Karpas-422 (cell line): ENCODE measurements at regions not wholly inside any gene's neighbourhood (a gene's known extent, or its start where the extent isn't known, plus 50 kb on each side); places are given as distances from the start of the nearest gene placed in this dataset.

ENCODE experiments used
- DNase-seq: peaks from one replicate; pipeline ENCODE4 v3.0.0-alpha.2; 2015
- H2AFZ ChIP-seq: fragments of 200-600 bp; sonication (generic); 2 replicates; pipeline ENCODE4 v1.6.1; 2014; ENCODE audit warnings: antibody characterized with exemption, low read length, mixed read lengths
- H3K27ac ChIP-seq: fragments of 200-600 bp; sonication (generic); 2 replicates; pipeline ENCODE4 v1.5.1; 2014; ENCODE audit warnings: mild to moderate bottlenecking, low read length, moderate library complexity
- H3K27me3 ChIP-seq: fragments of 200-600 bp; sonication (generic); 2 replicates; pipeline ENCODE4 v1.6.1; 2014; ENCODE audit warnings: low read length, mixed read lengths
- H3K36me3 ChIP-seq: fragments of 200-600 bp; sonication (generic); 2 replicates; pipeline ENCODE4 v1.6.1; 2014; ENCODE audit warnings: low read length, mixed read lengths; ENCODE audit not compliant: insufficient read depth
- H3K4me1 ChIP-seq: fragments of 200-600 bp; sonication (generic); 2 replicates; pipeline ENCODE4 v1.6.1; 2014; ENCODE audit warnings: mild to moderate bottlenecking, low read length, mixed read lengths
- H3K4me2 ChIP-seq: fragments of 200-600 bp; sonication (generic); 2 replicates; pipeline ENCODE4 v1.6.1; 2014; ENCODE audit warnings: low read length, low read depth, mild to moderate bottlenecking; ENCODE audit not compliant: poor library complexity, severe bottlenecking
- H3K4me3 ChIP-seq: fragments of 200-600 bp; sonication (generic); 2 replicates; pipeline ENCODE4 v1.5.1; 2014; ENCODE audit warnings: mild to moderate bottlenecking, antibody characterized with exemption, low read length, mixed read lengths
- H3K79me2 ChIP-seq: fragments of 200-600 bp; sonication (generic); 2 replicates; pipeline ENCODE4 v1.6.1; 2014; ENCODE audit warnings: mild to moderate bottlenecking, low read length, mixed read lengths
- H3K9ac ChIP-seq: fragments of 200-600 bp; sonication (generic); 2 replicates; pipeline ENCODE4 v1.6.0; 2014; ENCODE audit warnings: low read length
- H3K9me2 ChIP-seq: fragments of 200-600 bp; sonication (generic), shearing (Covaris generic); replicated peaks from 2 replicates; pipeline ENCODE4 v1.6.0; 2014; ENCODE audit warnings: mild to moderate bottlenecking, low read length, moderate library complexity; ENCODE audit not compliant: insufficient read depth
- H3K9me3 ChIP-seq: fragments of 300-700, 200-600 bp; sonication (generic); 2 replicates; pipeline ENCODE4 v1.6.1; 2014; ENCODE audit warnings: low read length, mixed read lengths
- H4K20me1 ChIP-seq: fragments of 200-600 bp; sonication (generic); 2 replicates; pipeline ENCODE4 v1.6.1; 2014; ENCODE audit warnings: mild to moderate bottlenecking, antibody characterized with exemption, low read length, low read depth; ENCODE audit not compliant: insufficient read depth

GRCh38 chr12:87853448-87854003, 175.7 kb downstream of the C12orf50 start:
- Histone ChIP-seq H3K27me3 (no peaks in the 10 kb centered on the region), H3K4me1 (no peaks in the 10 kb centered on the region), H3K9me3 (no peaks in the 10 kb centered on the region), H3K79me2 (no peaks in the 10 kb centered on the region), H3K4me2 (no peak overlapping the region), H3K9me2 (no peaks in the 10 kb centered on the region), H3K4me3 (no peak overlapping the region), H2AFZ (no peak overlapping the region), H3K36me3 (no peaks in the 10 kb centered on the region), H3K9ac (no peak overlapping the region), H4K20me1 (no peaks in the 10 kb centered on the region), H3K27ac (no peak overlapping the region)
- DNase-seq: no peak

GRCh38 chr12:87849074-87849473, 180.1 kb downstream of the C12orf50 start:
- Histone ChIP-seq H3K79me2 (no peaks in the 10 kb centered on the region), H3K9me2 (no peaks in the 10 kb centered on the region), H3K27ac (no peak overlapping the region), H3K9me3 (no peaks in the 10 kb centered on the region), H3K4me1 (no peaks in the 10 kb centered on the region), H3K4me2 (no peak overlapping the region), H3K9ac (no peak overlapping the region), H3K36me3 (no peaks in the 10 kb centered on the region), H3K27me3 (no peaks in the 10 kb centered on the region), H3K4me3 (no peak overlapping the region), H4K20me1 (no peaks in the 10 kb centered on the region), H2AFZ (no peak overlapping the region)
- DNase-seq: no peak

DNA sequence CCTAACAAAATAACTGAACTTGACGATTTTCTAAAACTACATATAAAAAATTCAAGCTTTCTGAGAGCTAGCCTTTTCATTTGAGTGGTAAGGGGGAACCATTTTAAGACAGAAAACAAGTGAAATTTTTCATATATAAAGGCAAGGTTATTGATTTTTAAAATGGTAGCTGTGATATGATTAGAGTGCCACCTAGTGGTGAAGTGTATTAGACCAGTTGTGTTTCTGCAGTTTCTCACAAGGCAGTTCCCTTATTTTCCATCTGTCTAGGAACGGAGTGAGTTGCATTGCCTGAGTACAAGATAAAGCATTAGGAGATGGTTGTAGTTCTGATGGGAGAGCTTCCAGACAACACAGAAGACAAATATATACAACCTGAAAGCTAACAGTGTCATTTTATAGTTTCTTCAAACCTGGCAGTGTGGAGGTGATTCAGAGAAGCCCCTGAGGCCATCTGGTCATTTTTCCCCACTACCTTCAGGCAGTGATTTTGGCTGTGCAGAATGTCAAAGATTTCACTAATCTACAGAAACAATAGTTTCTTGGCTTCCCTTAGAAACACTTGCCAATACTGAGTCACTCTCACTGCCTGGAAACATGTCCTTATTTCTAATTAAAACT, 180.8 kb downstream of the C12orf50 start:
- no peaks in the 10 kb centered on the region for H3K79me2 ChIP-seq
- H3K27me3 ChIP-seq: no peaks in the 10 kb centered on the region
- H3K4me3 ChIP-seq: no peak overlapping the region
- peak; percentile 82 for DNase-seq
- H2AFZ ChIP-seq: no peak overlapping the region
- H3K9me3 ChIP-seq: no peaks in the 10 kb centered on the region
- no peak overlapping the region for H3K9ac ChIP-seq
- H3K4me1 ChIP-seq: no peaks in the 10 kb centered on the region
- H3K4me2 ChIP-seq: no peak overlapping the region
- no peaks in the 10 kb centered on the region for H3K36me3 ChIP-seq
- no peak overlapping the region for H3K27ac ChIP-seq
- H3K9me2 ChIP-seq: no peaks in the 10 kb centered on the region
- H4K20me1 ChIP-seq: no peaks in the 10 kb centered on the region

DNA sequence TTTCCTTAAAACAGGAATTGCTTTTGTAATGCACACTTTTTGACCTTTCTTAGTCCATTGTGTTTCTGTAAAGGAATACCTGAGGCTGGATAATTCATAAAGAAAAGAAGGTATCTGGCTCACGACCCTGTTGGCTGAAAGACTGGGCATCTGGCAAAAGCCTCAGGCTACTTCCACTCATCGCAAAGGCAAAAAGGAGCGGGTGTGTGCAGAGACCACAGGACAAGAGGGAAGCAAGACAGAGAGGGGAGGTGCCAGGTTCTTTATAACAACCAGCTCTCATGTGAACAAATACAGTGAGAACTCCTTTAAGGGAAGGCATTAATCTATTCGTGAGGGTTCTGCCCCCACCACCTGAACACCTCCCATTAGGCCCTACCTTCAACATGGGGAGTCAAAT, 182.1 kb downstream of the C12orf50 start:
- H3K9me2 ChIP-seq: no peaks in the 10 kb centered on the region
- no peak overlapping the region for H3K9ac ChIP-seq
- no peak for DNase-seq
- no peaks in the 10 kb centered on the region for H3K36me3 ChIP-seq
- H4K20me1 ChIP-seq: no peaks in the 10 kb centered on the region
- H3K27me3 ChIP-seq: no peaks in the 10 kb centered on the region
- H2AFZ ChIP-seq: no peak overlapping the region
- no peaks in the 10 kb centered on the region for H3K4me1 ChIP-seq
- H3K4me3 ChIP-seq: no peak overlapping the region
- H3K9me3 ChIP-seq: no peaks in the 10 kb centered on the region
- no peak overlapping the region for H3K4me2 ChIP-seq
- no peak overlapping the region for H3K27ac ChIP-seq
- no peaks in the 10 kb centered on the region for H3K79me2 ChIP-seq

DNA sequence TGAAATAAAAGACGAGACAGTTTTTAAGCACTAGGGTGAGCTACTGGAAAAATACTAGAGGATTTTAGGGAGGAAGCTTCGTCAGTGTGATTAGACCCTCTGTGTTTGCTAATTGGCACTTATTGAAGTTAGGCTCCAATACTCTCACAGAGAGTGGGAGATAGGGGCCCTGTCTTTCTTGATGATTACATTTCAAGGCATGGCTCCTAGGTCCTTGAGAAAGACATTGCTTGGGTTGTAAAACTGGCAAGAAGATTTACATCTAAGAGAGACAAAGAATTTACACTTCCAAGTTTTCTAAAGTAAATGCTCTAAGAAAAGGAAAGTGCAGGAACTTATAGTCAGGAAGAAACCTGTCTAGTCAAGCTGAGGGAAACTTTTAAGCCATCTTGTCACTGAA, 183.2 kb downstream of the C12orf50 start:
- Histone ChIP-seq H3K4me1 (no peaks in the 10 kb centered on the region), H3K4me2 (no peak overlapping the region), H4K20me1 (no peaks in the 10 kb centered on the region), H3K27ac (no peak overlapping the region), H3K9me3 (no peaks in the 10 kb centered on the region), H3K36me3 (no peaks in the 10 kb centered on the region), H3K79me2 (no peaks in the 10 kb centered on the region), H3K9me2 (no peaks in the 10 kb centered on the region), H3K4me3 (no peak overlapping the region), H2AFZ (no peak overlapping the region), H3K9ac (no peak overlapping the region), H3K27me3 (no peaks in the 10 kb centered on the region)
- DNase-seq: no peak

DNA sequence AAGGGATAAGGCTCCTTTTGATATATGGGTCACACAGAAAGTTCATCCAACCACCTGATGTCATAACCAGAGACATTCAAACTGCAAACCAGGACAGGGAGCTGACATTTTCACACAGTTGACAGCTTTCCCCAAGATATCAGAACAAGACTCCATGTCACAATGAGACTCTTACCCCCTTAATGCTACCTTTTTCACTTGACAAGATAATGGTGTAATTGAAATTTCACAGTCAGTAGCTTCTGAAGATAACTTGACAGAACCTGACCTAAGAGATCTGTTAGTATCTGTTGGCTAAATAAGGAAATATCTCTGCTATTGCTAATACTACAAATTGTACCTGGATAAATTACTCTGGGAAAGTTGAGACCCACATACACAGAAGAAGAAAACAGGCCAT, 187.3 kb downstream of the C12orf50 start:
- H3K79me2 ChIP-seq: no peaks in the 10 kb centered on the region
- no peaks in the 10 kb centered on the region for H4K20me1 ChIP-seq
- no peak for DNase-seq
- H3K9ac ChIP-seq: no peak overlapping the region
- H3K4me1 ChIP-seq: no peaks in the 10 kb centered on the region
- no peak overlapping the region for H3K27ac ChIP-seq
- H3K4me2 ChIP-seq: no peak overlapping the region
- no peak overlapping the region for H2AFZ ChIP-seq
- H3K9me2 ChIP-seq: no peaks in the 10 kb centered on the region
- no peaks in the 10 kb centered on the region for H3K27me3 ChIP-seq
- no peak overlapping the region for H3K4me3 ChIP-seq
- no peaks in the 10 kb centered on the region for H3K36me3 ChIP-seq
- no peaks in the 10 kb centered on the region for H3K9me3 ChIP-seq

- H3K27ac ChIP-seq: no peak overlapping the region
- H3K9ac ChIP-seq: no peak overlapping the region
- no peak for DNase-seq
- no peaks in the 10 kb centered on the region for H4K20me1 ChIP-seq
- H3K9me3 ChIP-seq: no peaks in the 10 kb centered on the region
- no peaks in the 10 kb centered on the region for H3K36me3 ChIP-seq
- no peaks in the 10 kb centered on the region for H3K4me1 ChIP-seq
- no peak overlapping the region for H2AFZ ChIP-seq
- H3K4me3 ChIP-seq: no peak overlapping the region
- no peaks in the 10 kb centered on the region for H3K79me2 ChIP-seq
- no peaks in the 10 kb centered on the region for H3K27me3 ChIP-seq
- no peaks in the 10 kb centered on the region for H3K9me2 ChIP-seq
- H3K4me2 ChIP-seq: no peak overlapping the region
These were observed 193.0 kb downstream of the C12orf50 start for GRCh38 chr12:87836190-87836589.

GRCh38 chr12:87828382-87828973, 200.7 kb downstream of the C12orf50 start:
- H2AFZ ChIP-seq: no peak overlapping the region
- no peaks in the 10 kb centered on the region for H3K9me2 ChIP-seq
- H3K36me3 ChIP-seq: no peaks in the 10 kb centered on the region
- no peak overlapping the region for H3K27ac ChIP-seq
- no peak overlapping the region for H3K9ac ChIP-seq
- no peaks in the 10 kb centered on the region for H4K20me1 ChIP-seq
- H3K4me3 ChIP-seq: no peak overlapping the region
- DNase-seq: no peak
- H3K79me2 ChIP-seq: no peaks in the 10 kb centered on the region
- no peaks in the 10 kb centered on the region for H3K9me3 ChIP-seq
- no peaks in the 10 kb centered on the region for H3K4me1 ChIP-seq
- no peaks in the 10 kb centered on the region for H3K27me3 ChIP-seq
- H3K4me2 ChIP-seq: no peak overlapping the region
